ENCODE measurements at regions not wholly inside any gene's neighbourhood (a gene's known extent, or its start where the extent isn't known, plus 50 kb on each side); places are given as distances from the start of the nearest gene placed in this dataset.

- TF ChIP-seq CTCF (IDR thresholded peaks at IDR 0.05; ENCODE audit: extremely low read depth in 1 of 2, insufficient read depth in 1 of 2, low read depth in 1 of 2, low read length in 2 of 2) (no peak), POLR2AphosphoS5 (IDR thresholded peaks at IDR 0.05; ENCODE audit: insufficient read depth, low read depth, low read length) (no peak)
Measured at GRCh38 chr9:87270848-87271234, 226.8 kb upstream of the DAPK1 start.

Data from endothelial cell of umbilical vein (primary cell).